Dedifferentiated amniotic fluid mesenchymal stem cell (primary cell): ENCODE measurements at regions not wholly inside any gene's neighbourhood (a gene's known extent, or its start where the extent isn't known, plus 50 kb on each side); places are given as distances from the start of the nearest gene placed in this dataset.
A peak's percentile ranks its signal among the peaks of the same experiment; 100 is the strongest.
"Not testable (repeated sequence)": the region's sequence is repeated elsewhere in the genome, so short reads cannot be mapped to it uniquely, and the experiment has no call there.

ENCODE experiments used
- DNase-seq: peaks from one replicate; pipeline ENCODE4 v3.0.0-alpha.2; 2016; ENCODE audit errors: extremely low spot score

- DNase-seq, result no peak
Measured at GRCh38 chr12:67455236-67455635, 186.1 kb downstream of the CAND1 start.

GRCh38 chr12:67456431-67456901 lies 187.3 kb downstream of the CAND1 start:
- peak; percentile 59 for DNase-seq

GRCh38 chr12:67457136-67457535 lies 188.0 kb downstream of the CAND1 start:
- no peak for DNase-seq

DNA sequence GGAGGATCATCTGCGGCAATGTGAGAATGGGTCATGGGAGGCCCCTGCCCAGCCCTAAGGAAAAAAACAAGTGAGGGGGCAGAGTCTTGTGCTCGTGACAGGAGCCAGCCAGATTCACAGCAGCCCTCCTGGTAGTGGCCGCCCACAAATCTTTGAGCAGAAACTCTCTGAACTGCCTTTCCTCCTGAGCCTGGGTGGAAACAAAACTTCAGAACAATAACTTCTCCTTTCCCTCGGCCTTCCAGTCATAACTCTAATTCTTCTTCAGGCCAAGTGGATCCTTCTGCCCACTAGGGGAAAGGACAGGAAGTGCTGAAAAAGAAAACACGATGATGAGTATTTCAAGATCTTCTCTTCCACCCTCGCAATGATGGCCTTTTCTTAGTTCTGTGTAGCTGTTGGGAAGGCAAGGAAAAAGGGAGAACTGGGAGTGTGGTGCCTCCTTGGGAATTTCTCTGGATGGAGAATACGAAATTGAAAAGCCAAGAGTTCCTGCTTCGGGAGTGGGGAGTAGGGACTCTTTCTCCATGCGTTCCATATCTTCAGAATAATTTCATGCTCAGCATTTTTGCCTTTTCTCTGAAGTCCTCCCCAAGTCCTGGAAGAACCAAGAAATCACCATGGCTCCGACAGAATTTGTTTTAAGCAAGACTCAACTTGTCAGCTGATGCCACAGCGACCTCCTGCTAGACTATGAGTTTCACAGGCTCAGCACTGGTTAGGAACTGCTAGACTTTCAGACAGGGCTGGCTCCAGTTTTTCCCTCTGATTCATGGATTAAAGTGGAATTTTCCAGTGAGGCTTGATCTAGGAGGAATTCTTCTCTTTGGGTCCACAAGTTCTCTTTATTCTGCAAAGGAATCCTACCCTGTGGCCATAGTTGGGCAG lies 188.9 kb downstream of the CAND1 start:
- DNase-seq, result no peak

DNA sequence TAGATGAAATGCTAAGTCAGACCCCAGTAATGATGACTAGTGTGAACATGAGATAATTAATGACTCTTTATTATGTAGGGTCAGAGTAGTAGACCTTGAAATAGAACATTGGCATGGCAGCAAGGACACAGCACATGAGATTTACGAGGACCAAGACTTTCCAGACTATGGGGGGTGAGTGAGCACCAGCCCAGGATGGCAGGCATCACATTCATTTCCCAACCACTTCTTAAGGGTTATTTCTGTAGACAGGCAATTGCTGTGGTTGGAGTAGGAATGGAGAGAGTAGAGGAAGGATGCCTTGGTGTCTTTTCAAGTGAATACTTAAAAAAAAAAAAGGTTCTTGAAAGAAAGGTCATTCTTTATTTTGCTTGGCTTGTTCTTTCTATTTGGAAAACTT lies 189.4 kb upstream of the DYRK2 start:
- no peak for DNase-seq

DNA sequence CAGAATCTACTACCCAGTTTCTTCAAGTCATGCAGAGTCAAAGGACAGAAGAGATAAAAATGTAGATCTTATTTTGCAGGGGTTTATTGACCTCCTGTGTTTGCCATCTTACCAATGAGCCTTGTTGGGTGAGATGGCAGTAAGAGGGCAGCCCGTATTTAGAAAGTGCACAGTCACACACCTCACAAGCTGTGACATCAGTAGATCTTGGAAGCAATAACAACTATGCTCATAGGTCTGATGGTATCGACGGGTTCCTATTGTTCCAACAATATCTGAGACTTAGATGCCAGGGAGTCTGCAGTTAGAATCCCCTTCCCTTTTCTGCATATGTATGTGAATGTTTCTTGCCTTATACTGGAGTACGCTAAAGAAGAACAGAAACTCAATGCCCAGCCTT lies 189.0 kb upstream of the DYRK2 start:
- DNase-seq, result no peak

DNA sequence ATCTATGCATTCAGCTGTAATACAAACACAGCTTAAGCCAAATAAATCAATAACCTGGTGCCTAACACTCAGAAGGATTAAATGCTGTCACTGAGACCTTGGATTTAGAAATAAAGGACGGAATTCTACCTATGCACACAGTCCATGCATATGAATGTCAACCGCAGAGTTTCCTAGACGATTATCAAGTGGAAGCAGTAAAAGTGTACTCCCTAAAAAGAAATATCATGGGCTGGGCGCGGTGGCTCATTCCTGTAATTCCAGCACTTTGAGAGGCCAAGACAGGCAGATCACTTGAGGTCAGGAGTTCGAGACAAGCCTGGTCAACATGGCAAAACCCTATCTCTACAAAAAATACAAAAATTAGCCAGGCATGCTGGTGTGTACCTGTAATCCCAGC lies 188.2 kb upstream of the DYRK2 start:
- DNase-seq, result no peak

- no peak for DNase-seq
Measured at GRCh38 chr12:67468549-67469245, 179.8 kb upstream of the DYRK2 start.

GRCh38 chr12:67469666-67470065 lies 178.9 kb upstream of the DYRK2 start:
- DNase-seq, result no peak

DNA sequence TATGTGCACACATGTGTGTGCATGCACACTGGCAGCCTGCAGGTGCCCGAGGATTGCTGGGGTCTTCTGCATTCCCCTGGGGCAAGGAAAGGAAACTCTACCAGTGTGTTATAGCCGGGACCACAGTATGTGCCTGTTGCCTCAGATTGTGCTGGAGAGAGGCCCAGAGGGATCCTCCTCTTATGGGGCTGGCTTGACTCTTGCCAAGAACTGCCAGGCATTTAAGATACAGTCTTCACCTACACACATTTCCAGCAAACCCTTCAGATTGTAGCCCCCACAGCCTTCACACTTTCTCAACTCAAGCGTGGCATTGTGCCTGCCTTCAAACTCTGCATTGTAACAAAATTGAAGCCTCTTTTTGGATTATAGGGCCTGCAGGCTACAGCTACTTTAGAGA lies 176.7 kb upstream of the DYRK2 start:
- no peak for DNase-seq

DNA sequence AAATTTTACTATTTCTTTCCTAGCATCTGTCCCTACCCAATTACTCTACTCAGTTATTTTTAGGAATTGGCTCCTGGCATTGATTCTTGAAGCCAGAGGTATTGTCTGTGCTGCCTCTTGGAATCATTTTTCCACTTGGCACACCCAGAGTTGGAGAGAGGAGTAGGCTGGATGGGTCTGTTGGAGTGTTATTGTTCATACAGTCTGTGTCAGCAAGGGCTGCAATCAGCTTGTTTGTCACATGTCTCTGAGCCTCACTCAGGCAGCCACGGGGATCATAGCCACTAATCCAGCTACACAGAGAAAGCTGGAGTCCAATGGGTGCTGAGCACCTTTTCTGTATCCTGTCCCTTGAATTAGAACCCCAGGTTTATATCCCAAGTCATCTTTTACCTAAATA lies 176.0 kb upstream of the DYRK2 start:
- no peak for DNase-seq

DNA sequence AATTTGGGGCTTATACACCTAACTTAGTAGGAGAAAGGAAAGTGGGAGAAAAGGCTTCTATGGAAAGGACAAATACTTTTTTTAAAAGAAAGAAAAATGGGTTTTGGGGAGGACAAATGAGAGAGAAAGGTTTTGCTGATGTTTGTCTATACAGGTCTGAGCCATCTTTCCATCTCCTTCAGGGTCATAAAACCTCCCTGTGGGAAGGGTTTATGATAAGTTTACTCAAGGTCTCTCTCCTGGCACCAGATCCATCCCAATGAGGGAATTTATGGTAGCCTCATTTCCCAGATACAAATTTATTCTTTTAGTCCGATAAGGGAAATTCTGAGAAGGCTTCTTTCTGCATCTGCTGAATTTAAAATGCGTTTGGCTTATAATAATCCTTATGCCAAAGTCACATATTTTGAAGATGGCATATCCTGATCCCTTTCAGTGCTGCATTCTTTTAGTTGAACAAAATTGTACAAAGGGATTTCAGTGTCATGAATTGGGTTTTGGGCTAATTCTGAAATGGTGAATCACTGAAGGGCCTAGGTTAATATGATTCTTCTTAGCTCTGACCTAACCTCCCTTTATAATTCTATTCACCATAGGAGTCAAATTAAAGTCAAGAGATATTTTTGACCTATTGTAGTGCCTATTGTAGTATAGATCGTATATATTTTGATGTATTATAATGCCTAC lies 173.5 kb upstream of the DYRK2 start:
- DNase-seq, result peak; percentile 20

DNA sequence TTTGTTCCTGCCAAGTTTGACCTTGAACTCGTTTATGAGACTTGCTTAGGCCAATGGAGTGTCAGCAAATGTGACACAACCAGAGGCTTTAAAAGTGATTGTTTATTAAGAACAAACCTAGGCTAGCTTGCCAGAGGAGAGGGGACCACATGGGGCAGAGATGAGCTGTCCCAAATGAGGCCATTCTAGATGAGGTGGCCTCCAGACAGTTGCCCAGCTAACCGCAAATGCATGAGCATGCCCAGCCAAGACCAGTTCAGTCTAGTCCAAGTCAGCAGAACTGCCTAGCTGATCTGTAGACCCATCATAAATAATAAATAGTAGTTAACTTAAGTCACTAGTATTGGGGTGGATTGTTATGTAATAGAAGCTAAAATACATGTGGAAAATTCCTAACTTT lies 172.8 kb upstream of the DYRK2 start:
- DNase-seq, result no peak

DNA sequence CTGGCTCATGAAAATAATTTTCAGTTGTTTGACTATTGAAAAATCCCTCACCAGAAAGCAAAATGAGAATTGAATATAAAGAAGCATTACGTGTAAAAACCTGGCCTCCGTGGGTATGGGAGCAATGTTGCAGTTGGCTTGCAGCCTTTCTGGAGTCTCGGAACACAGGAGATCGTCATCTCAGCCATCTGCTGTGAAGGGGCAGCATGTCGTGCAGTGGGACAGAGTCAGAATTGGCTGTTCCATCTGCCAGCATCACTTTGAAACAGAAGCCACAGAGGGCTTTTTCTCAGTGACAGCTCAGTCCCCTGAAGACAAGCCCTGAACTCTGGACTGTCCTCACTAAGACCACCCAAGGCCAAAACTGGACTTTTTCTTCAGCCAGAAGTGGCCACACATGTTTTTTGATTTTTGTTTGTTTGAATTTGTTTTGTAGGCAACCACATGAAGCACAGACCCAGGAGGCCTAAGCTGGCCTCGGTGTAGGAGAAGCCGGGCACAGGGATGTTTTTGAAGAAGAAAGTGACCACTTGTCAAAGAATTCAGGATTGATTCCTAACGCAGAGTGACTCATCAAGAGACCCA lies 170.8 kb upstream of the DYRK2 start:
- DNase-seq, result no peak

DNA sequence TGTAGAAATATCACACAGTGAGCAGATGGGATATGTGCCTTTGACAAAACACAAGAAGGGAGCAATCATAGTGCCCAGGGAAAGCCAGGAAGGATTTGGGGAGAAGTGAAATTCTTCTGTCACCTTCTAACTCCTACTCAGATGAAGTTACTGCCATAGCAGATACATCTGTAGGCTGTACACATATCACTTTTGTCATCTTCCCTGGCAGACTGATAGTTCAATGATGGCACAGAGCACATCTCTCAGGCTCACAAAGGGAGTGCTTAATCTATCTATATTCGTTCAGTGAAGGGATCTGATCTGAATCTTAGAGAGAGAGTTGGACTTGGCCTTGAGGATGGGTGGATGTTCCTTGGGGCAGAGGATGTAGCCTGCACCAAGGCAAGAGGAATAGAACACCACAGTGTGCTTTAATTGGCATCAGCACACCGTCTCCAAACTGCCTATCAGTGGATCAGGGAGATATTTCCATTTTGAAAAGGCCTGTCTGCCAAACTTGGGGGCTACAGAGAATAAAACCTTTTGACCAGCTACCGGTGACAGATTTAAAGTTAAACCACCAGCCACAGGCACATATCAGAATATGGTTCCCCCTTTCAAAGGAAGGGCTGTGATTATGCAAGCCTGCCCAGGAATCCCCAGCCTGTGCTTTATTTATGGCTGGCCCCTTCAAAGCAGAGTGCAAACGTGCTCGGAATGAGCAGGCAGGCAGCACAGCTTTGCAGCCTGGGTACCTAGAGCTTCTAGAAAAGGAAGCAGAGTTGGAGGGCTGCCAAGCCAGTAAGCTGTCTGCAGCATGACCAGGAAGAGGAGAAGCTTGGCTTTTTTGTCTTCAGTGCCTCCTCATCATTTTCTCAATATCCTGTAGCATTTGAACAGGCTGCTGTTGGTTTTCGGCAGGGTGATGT lies 165.5 kb upstream of the DYRK2 start:
- no peak for DNase-seq

DNA sequence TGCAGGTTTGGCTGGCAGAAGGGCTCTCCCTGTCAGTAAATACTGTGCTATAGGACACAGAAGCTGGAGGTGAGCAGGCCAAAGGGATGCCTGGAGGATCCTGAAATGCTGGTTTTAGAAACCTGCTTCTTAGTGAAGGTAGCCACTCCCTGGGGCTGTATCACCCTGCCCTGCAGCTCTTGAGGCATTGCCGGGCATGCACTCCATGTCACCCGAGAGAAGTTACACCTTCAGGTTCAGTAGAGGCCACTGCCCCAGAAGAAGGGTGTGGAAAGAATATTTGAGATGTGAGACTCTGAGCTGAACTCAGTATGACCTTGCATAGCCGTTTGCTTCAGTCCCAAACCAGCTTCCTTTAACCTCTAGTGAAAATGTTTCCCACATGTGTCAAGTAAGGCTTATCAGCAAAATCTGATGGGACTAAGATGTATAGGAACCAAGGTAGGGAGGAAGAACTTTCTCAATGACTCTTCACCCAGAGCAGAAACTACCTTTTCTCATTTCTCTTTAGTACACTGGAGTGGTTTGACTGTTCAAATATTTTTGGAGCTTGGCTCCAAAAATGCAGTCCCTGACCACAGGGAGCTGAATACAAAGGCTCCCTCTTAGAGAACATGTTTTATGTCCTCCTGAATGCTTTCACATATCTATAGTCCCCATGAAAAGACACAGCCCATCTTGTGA lies 164.5 kb upstream of the DYRK2 start:
- no peak for DNase-seq

- no peak for DNase-seq
Measured at GRCh38 chr12:67484791-67485480, 163.6 kb upstream of the DYRK2 start.

DNA sequence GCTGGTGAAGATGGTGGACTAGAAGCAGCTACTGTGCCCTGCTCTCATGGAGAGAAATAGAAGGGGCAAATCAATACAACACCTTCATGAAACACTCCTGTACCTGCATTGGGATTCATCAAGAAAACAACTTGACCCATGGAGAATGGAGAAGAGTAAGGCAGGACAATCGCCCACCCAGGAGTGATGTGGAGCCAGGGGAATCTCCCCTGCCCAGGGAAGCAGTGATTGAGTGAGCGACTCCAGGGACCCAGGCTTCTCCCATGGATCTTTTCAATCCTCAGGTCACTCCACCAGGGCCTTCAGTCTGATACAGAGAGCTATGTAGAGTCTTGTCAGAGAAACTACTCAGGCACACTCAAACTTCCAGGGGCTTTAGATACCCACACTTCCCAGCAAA lies 161.9 kb upstream of the DYRK2 start:
- DNase-seq, result no peak

- not testable (repeated sequence) for DNase-seq
Measured at GRCh38 chr12:67488349-67488748, 160.2 kb upstream of the DYRK2 start.

GRCh38 chr12:67489007-67489406 lies 159.5 kb upstream of the DYRK2 start:
- DNase-seq, result no peak
